ENCODE measurements at regions not wholly inside any gene's neighbourhood (a gene's known extent, or its start where the extent isn't known, plus 50 kb on each side); places are given as distances from the start of the nearest gene placed in this dataset.
"Not testable (repeated sequence)": the region's sequence is repeated elsewhere in the genome, so short reads cannot be mapped to it uniquely, and the experiment has no call there.

DNA sequence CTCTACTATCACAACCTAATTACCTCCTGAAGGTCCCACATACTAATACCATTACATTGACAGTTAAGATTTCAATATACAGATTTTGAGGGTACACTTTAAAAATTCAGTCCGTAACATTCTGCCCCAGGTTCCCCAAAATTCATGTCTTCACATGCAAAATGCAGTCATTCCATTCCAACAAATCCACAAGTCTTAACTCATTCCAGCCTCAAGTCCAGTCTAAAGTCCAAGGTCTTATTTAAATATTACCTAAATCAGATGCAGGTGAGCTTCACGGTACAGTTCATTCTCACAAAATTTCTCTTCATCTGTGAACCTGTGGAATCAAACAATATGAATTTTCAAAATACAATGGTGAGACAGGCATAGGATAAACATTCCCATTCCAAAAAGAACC lies 1332.0 kb downstream of the CDH12 start:
- TF ChIP-seq POLR2AphosphoS5 (IDR thresholded peaks at IDR 0.05; ENCODE audit: low read depth, low read length); POLR2A (IDR thresholded peaks at IDR 0.05; ENCODE audit: low read depth, low read length); TAF1 (IDR thresholded peaks at IDR 0.05; ENCODE audit: low read depth, low read length); POU2F2 (IDR thresholded peaks at IDR 0.05; ENCODE audit: low read depth, low read length); SPI1 (IDR thresholded peaks at IDR 0.05; ENCODE audit: low read depth, low read length); PAX5 (IDR thresholded peaks at IDR 0.05; ENCODE audit: insufficient read depth, low read length, severe bottlenecking): not testable (repeated sequence)

Data from GM12891 (cell line).